Activated CD8-positive, alpha-beta T cell treated with anti-CD3 and anti-CD28 coated beads, Interleukin-2, amount 10 ng/mL, durations not matched to agents 7 days and 5 days (primary cell): ENCODE measurements at regions not wholly inside any gene's neighbourhood (a gene's known extent, or its start where the extent isn't known, plus 50 kb on each side); places are given as distances from the start of the nearest gene placed in this dataset.

ENCODE experiments used
- ATAC-seq: fragments of 150-1000 bp; cut with Tn5 transposase; one replicate; pipeline ENCODE4 v1.10.0; 2021; ENCODE audit warnings: moderate library complexity
- CTCF ChIA-PET: fragments of 350-600 bp; sonication (Branson Sonifier 250); formaldehyde crosslinking; loops from one replicate; lab custom pipeline; 2021; ENCODE audit warnings: antibody characterized with exemption; lab: Charles Lee
- POLR2A ChIA-PET: fragments of 350-600 bp; sonication (Branson Sonifier 250); formaldehyde crosslinking; loops from one replicate; lab custom pipeline; 2021; ENCODE audit warnings: antibody characterized with exemption; lab: Charles Lee
- DNase-seq: peaks from one replicate; pipeline ENCODE4 v3.0.0-alpha.2; 2020
- H3K27ac Mint-ChIP-seq: one replicate; pipeline ENCODE4 v1.8.0; 2021; ENCODE audit warnings: mild to moderate bottlenecking, mixed read lengths
- H3K27me3 Mint-ChIP-seq: one replicate; pipeline ENCODE4 v1.8.0; 2021; ENCODE audit warnings: low read depth, mixed read lengths
- H3K36me3 Mint-ChIP-seq: one replicate; pipeline ENCODE4 v1.8.0; 2021; ENCODE audit warnings: low read depth, mixed read lengths
- H3K4me1 Mint-ChIP-seq: one replicate; pipeline ENCODE4 v1.8.0; 2021; ENCODE audit warnings: low read depth, mixed read lengths
- H3K4me3 Mint-ChIP-seq: one replicate; pipeline ENCODE4 v1.8.0; 2021; ENCODE audit warnings: mild to moderate bottlenecking, mixed read lengths
- H3K9me3 Mint-ChIP-seq: one replicate; pipeline ENCODE4 v1.8.0; 2022; ENCODE audit warnings: mixed read lengths; ENCODE audit not compliant: insufficient read depth

DNA sequence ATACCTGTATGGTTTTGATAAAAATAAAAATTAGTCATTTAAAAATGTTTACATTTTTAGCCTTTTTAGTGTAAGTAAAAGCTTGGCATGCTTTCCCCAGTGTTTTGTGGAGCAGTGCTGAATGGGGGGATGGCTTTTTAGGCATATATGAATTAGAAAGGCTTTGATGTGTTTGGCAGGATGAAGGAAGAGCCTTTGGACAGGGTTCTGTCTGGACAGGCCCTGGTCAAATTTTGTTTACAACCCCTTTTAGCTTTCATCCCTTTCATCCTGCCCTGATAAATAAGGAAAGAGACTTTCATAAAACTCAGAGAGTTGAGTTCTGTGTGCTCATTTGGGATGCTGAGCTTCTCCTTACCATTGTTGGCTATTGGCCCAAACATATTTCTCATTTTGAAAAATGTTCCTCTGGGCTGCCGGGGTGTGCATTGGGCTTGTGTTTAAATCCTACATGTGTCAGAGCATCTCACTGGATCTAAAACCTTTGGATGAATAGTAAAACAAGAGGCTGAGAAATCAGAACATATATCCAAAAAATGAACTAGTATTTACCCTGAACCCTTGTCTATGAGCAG, 68.1 kb upstream of the PHYHIPL start:
- CTCF ChIA-PET, result no interaction called here
- DNase-seq (no peak), ATAC-seq (no peak)
- Mint-ChIP-seq H3K36me3 (no peaks in the 10 kb centered on the region), H3K27ac (no peak overlapping the region), H3K9me3 (no peaks in the 10 kb centered on the region), H3K27me3 (no peaks in the 10 kb centered on the region), H3K4me1 (no peaks in the 10 kb centered on the region), H3K4me3 (no peak overlapping the region)
- POLR2A ChIA-PET, result no interaction called here

DNA sequence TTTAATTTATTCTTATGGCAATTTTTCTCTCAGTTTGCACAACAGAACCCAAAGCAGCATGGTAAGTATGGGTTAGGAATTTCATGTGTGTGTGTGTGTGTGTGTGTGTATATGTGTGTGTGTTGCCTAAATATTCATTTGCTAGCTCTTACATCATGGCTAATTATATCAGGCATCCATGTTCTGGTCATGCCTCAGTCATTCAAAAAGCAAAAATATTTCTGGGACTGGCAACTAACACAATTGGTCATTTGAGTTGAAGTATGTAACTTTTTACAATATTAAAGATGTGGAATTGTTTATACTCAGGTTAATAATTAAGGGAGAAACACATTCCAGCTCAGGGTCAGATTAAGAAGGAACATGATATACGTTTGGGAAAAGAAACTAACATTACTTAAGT, 67.6 kb upstream of the PHYHIPL start:
- no peaks in the 10 kb centered on the region for H3K4me1 Mint-ChIP-seq
- H3K9me3 Mint-ChIP-seq, result no peaks in the 10 kb centered on the region
- H3K27me3 Mint-ChIP-seq, result no peaks in the 10 kb centered on the region
- ATAC-seq (no peak), DNase-seq (no peak)
- no peaks in the 10 kb centered on the region for H3K36me3 Mint-ChIP-seq
- ChIA-PET POLR2A (no interaction called here), CTCF (no interaction called here)
- no peak overlapping the region for H3K4me3 Mint-ChIP-seq
- no peak overlapping the region for H3K27ac Mint-ChIP-seq

DNA sequence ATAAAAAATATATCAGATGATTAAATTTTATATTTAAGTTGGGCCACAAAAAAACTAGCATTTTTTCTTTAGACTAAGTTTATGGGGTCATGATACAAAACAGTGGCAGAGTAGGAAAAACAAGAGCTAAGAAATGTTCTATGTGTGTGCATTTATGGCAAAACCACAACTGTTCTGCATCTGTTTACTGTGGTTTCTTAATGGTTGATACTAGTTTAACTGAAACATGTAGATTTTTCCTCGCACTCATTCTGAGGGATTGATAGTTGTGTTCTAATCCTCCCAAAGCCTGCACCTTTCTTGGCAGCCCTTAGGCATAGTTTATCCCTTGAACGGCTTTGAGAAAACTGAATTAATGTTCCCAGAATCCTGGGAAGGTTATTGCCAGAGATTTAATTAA, 66.6 kb upstream of the PHYHIPL start:
- Mint-ChIP-seq H3K4me1 (no peaks in the 10 kb centered on the region), H3K27me3 (no peaks in the 10 kb centered on the region), H3K27ac (no peak overlapping the region), H3K4me3 (no peak overlapping the region), H3K9me3 (no peaks in the 10 kb centered on the region), H3K36me3 (no peaks in the 10 kb centered on the region)
- ChIA-PET POLR2A (no interaction called here), CTCF (no interaction called here)
- ATAC-seq (no peak), DNase-seq (no peak)

- Mint-ChIP-seq H3K27ac (no peak overlapping the region), H3K9me3 (no peaks in the 10 kb centered on the region), H3K4me3 (no peak overlapping the region), H3K27me3 (no peaks in the 10 kb centered on the region), H3K36me3 (no peaks in the 10 kb centered on the region), H3K4me1 (no peaks in the 10 kb centered on the region)
- ChIA-PET POLR2A (no interaction called here), CTCF (no interaction called here)
- DNase-seq (no peak), ATAC-seq (no peak)
Observed at GRCh38 chr10:59124187-59124586, 52.3 kb upstream of the PHYHIPL start.

- DNase-seq (no peak), ATAC-seq (no peak)
- no peak overlapping the region for H3K27ac Mint-ChIP-seq
- ChIA-PET CTCF (no interaction called here), POLR2A (no interaction called here)
- H3K4me3 Mint-ChIP-seq, result no peak overlapping the region
- H3K4me1 Mint-ChIP-seq, result no peaks in the 10 kb centered on the region
- H3K9me3 Mint-ChIP-seq, result no peaks in the 10 kb centered on the region
- no peaks in the 10 kb centered on the region for H3K27me3 Mint-ChIP-seq
- no peaks in the 10 kb centered on the region for H3K36me3 Mint-ChIP-seq
Observed at GRCh38 chr10:59125666-59126065, 50.8 kb upstream of the PHYHIPL start.

DNA sequence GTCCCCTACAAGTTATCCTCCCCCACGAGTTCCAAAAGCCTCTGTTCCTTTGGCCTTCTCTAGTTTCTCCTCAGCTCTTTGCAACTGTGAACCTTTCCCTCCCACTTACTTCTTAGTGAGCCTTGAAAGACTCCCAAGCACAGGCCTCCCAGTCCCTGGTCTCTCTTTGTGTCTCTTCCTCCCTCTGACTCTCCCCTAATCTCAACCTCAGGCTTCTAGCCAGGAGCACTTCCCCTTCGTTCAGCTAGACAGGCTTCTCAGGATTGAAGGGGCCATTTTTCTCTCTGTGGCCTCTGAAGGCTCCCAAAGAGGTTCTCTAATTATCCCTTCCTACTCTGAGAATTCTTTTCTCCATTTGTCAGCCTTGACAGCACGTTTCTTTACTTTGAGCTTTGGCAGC, 50.2 kb upstream of the PHYHIPL start:
- Mint-ChIP-seq H3K4me3 (no peak overlapping the region), H3K27me3 (no peaks in the 10 kb centered on the region)

More for the DNA sequence above, 50.2 kb upstream of the PHYHIPL start:
- DNase-seq (no peak), ATAC-seq (no peak)
- POLR2A ChIA-PET, result no interaction called here
- H3K36me3 Mint-ChIP-seq, result no peaks in the 10 kb centered on the region
- CTCF ChIA-PET, result no interaction called here
- H3K4me1 Mint-ChIP-seq, result no peaks in the 10 kb centered on the region
- H3K27ac Mint-ChIP-seq, result no peak overlapping the region
- no peaks in the 10 kb centered on the region for H3K9me3 Mint-ChIP-seq
